Glomerular visceral epithelial cell (primary cell): ENCODE measurements at regions not wholly inside any gene's neighbourhood (a gene's known extent, or its start where the extent isn't known, plus 50 kb on each side); places are given as distances from the start of the nearest gene placed in this dataset.

Experiments used
- DNase-seq: peaks from one replicate; pipeline ENCODE4 v3.0.0-alpha.2; 2016; ENCODE audit errors: extremely low spot score

DNA sequence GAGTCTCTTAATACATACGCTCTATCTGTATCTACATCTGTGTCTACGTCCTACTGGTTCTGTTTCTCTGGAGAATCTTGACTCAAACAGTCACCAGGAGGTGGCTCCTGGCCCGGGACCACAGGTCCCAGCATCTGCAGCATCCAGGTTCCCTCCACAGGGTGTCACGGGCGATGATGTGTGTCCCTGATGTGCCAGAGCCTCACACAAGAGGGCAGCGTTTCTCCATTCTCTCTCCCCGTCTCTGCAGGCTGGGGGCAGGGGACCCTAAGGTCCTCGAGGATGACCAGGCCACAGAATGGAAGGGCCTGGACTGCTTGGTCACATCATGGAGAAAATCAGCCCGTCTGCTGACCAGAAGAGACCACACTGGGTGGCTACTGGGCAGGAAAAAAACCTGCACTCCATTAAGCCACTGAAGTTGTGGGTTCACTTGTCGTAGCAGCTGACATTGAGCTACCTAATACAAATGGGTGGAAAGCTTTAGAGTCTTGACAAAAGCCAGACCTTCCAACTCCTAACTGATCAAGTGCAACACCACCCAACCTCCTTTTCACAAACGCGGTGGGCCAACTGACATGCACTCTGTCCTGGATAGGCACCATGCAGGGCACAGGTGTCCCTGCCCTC is 392.5 kb downstream of the CTTN start:
- DNase-seq, result no peak

GRCh38 chr11:70796648-70797227 is 398.4 kb downstream of the CTTN start:
- DNase-seq, result no peak

DNA sequence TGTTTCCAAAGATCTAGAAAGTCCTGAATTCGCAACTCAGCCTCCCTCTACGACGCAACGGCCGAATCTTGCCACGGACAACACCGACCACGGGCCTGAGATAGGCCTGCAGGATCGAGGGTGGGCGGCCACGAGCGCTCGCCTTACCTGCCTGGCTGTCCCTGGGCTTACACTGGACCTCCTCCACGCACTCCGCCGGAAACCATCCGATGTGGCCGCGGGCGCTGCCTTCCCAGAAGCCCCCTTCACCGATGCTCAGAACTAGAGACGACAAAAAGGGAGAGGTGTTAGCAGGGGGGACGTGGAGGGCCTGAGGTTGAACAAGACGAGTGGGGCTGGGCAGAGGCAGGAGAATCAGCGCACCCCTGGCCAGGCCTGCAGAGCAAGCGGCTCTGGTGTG is 400.0 kb downstream of the CTTN start:
- DNase-seq, result no peak

DNA sequence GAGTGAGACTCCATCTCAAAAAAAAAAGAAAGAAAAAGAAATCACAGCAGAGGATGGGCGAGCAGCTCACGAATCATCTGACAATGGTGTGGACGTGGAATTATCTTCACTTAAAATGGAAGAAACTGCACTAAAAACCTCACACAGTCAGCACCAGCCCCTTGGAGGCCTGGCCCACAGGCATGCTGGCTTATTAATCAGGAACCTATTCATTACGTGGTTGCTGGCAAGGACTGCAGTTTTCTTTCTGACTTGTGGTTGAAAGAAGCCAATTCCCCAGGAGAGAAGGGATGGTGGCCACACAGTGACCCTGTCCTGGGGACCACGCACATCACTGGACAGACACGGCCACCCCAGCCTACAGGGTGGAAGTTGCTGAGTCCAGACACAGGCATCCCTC is 401.1 kb downstream of the CTTN start:
- DNase-seq, result peak; percentile 11

- no peak for DNase-seq
These were observed 403.9 kb downstream of the CTTN start for GRCh38 chr11:70802185-70802584.

GRCh38 chr11:70804139-70804837 is 406.0 kb downstream of the CTTN start:
- DNase-seq, result no peak

GRCh38 chr11:70805243-70805642 is 406.9 kb downstream of the CTTN start:
- no peak for DNase-seq

DNA sequence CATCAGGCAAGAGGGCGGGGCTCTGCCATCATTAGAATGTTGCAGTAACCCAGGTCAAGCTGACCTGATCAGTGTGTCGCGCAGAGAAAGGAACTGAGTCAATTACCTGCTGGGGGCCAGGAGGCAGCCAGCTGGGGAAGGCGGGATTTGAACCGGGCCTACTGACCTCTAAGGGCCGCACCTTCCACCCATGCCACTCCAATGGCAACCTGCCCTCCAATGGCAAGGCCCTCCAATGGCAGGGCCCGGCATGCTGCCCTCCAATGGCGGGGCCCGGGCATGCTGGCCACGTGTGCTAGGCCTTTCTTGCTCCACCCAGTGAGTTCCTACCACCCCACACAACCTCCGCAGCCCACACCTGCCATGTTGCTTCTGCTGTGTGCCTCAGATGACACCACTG is 407.6 kb downstream of the CTTN start:
- DNase-seq, result no peak

DNA sequence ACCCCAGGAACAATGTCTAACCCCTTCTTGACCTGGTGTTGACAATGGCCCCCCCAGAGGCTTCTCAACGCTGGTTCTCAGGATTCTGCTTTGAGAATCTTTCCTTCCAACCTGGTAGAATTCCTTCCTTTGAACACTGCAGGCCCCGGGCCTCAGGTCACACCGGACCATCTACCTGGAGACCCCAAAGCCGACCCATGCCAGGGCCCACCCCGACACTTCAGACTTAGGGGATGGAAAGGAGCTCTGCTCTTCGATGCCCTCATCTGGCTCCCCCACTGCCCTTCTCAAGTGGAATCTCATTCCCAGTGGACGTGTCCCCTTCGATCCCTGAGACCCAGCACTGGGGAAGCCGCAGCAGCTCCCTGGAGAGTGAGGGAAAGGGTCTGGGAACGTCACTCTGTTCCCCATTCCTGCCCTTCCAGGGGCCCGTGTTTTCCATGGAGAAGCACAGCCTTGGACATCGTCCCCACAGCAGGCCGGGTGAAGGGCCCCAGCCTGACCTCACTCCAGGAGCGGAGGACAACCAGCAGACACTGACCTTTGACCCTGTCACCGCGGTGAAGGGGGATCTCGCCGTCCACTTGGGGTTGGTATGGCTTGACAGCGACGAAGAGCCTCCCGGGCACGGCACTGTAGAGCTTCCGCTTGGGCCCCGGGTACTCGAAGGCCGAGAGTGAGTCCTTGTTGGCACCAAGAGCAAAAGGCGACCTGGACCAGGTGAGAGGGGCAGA is 408.3 kb downstream of the CTTN start:
- DNase-seq, result no peak

DNA sequence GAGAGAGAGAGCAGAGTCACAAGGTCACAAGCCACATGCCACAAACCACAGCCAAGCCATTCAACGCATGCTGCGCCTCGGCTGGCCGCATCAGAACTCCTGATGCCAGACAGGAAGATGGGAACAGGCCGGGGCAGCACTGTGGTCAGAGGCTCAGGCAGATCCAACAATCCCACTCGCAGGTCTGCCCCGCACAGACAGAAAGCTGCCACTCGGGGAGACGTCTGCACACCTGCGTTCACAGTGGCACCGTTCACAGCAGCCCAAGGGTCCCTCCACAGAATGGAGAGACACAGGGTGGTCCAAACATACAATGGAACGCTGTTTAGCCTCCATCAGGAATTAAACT is 408.8 kb downstream of the CTTN start:
- no peak for DNase-seq

DNA sequence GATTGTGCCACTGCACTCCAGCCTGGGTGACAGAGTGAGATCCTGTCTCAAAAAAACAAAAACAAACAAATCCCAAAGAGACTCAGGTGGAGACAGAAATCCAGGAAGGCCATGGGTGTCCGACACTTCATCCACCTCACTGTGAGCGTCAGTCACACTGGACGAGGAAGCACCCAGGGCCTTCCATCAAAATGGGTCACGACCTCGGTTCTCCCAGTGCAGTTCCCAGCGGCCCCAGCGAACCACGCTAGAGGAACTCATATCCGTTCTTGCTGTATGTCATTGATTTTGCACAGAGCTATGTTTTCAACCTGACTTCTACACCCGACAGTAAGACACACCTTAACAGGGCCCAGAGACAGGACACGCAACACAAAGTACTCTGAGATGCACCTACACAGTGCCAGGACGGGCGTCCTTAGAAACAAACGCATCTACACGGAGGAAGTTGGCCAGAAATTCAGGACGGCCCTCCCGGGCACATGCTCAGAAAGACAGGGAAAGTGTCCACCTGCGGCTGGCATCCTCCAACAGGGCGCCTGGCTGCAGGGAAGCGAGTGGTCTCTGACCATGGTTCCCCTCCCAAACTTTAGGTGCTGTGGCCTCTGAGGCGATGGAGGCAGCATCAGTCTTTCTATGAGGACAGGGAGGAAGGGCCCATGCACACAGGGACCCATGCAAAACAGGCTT is 410.5 kb downstream of the CTTN start:
- no peak for DNase-seq

DNA sequence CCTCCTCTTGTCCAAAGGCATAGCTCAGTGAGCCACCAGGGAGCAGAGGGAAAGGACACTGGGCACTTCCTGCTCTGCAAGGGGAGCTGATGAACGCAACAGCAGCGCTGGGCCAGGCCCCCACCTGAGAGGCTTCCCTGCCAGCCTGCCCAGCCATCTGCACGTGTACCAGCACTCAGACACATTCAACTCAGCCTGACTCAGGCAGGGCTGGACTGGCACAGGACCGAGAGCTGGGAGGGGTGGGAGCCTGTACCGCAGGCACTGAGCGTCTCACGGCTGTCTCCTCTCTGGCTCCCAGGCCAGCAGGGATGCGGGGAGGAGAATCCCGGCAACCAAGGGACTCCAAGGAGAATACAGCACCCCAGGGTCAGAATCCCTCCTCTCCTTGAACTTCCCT is 411.8 kb downstream of the CTTN start:
- DNase-seq, result no peak

DNA sequence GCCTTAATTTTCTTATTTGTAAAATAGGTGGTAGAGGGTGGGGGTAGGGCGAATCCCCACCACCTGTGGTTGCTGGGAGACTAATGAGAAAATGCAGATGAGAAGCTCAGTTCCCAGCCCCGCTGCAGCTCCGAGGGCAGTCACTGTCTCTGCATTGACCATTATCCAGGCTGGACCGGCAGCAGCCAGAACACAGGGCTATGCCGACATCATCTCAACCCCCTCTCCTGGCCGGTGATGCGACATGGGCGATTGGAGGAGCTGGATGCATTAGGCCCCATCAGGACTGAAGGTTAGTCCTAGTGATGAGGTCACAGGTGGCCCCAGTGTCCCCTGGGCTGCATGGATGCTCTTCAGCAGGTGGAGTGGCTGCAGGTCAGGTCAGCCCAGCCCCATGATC is 412.4 kb downstream of the CTTN start:
- no peak for DNase-seq

DNA sequence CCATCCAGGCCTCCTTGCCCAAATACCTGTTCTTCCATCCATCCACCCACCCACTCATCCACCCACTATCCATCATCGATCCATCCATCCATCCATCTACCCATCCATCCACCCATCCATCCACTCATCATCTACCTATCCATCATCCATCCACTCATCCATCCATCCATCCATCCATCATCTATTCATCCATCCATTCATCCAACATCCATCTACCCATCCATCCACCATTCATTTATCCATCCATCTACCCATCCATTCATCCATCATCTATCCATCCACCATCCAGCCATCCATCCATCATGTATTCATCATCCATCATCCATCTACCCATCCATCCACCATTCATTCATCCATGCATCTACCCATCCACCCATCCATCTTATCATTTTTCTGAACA is 413.2 kb downstream of the CTTN start:
- no peak for DNase-seq

- DNase-seq, result no peak
These were observed 413.6 kb downstream of the CTTN start for GRCh38 chr11:70811915-70812314.

DNA sequence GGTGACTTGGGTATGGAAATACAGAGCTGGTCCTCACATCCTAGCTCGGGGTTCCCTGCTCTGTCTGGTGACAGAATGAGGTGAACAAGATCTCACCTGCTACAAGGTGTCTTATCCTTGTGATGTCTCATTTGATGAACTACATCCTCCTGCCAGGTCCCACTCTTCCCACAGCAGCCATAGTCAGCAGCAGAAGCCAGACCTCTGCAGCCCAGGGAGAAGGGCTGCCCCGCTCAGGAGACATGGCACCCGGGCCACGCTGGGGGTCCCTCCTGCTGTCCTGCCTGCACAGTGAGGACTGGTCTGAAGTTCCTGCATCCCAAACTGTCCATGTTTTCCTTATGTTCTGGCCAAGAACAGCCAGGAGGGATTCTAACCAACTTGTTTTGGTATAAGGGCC is 414.1 kb downstream of the CTTN start:
- DNase-seq, result no peak

DNA sequence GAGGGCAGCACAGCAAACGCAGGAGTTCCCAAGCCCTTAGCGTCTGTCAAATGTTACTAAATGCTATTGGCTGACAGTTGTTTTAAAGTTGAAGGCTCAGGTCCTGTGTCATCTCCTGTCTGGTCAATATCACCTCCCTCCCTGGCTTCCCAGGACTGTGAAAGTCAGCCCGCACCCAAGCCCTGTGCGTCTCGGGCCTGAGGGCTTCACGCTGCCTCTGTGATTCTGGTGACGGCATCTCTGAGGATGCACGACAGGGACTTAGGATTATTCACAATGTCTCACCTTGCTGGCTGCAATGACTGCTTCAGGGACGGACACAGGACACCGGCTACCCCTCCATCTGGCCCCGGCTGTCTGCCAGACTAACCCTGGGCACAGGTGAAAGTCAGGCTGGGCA is 415.3 kb downstream of the CTTN start:
- no peak for DNase-seq

DNA sequence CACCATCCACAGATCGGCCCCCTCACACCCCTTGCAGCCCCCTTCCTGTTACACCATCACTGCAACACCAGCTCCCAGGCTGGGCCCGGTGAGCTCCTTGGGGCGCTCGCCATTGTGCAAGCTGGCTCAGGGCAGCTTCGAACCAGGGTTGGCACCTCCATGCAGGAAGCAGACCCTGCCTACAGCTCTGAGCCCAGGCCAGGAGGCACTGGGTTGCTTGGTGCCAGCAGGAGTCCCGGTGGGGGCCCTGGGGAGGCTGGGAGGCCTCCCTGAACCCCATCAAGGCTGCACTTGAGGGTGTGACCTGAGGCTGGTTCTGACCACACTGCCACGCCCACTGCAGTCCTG is 417.1 kb downstream of the CTTN start:
- no peak for DNase-seq

DNA sequence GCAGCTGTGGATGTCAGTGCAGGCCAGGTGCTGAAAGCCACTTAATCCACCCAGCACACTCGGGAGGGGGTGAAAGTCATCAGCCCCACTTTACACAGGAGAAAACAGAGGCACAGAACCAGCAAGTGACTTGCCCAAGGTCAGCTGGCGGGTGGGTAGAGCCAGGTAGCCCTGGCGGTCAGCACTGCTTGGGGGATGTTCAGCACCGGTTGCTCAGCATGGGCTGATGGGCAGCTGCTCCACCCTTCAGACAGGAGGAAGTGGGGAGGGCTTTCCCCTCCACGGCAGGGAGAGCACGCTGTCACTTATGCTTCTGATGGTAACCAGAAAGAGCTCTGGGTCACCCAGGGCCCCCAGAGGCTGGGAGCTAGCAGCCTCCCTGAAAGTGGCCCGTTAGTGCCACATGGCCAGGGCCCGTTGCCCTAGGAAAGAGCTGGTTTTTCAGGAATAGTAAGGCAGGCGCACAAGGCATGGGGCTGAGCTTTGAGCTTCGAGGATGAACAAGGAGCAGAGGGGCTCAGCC is 417.9 kb downstream of the CTTN start:
- DNase-seq, result no peak

GRCh38 chr11:70818351-70818750 is 420.0 kb downstream of the CTTN start:
- no peak for DNase-seq

DNA sequence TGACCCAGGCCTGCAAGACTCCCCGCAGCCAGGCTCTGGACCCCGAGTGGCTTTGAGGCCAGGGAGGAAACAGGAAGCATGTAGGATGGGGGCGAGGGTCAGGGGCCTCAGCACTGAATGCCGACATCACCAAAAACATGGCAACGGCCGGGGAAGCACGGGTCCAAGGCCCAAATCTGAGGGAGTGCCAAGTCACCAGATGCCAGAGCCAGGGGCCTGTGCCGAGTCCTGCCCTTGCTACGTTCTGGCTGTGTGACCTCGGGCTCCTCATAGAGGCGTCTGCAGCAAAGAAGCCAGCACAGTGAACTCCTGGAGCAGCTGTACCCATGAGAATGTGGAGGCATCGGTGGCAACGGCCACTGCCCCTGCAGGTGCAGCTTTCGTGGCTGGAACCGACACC is 420.7 kb downstream of the CTTN start:
- DNase-seq, result no peak

- DNase-seq, result no peak
These were observed 422.0 kb downstream of the CTTN start for GRCh38 chr11:70820311-70820710.
